Hepatocyte (in vitro differentiated cells): ENCODE measurements at regions not wholly inside any gene's neighbourhood (a gene's known extent, or its start where the extent isn't known, plus 50 kb on each side); places are given as distances from the start of the nearest gene placed in this dataset.

Experiments used
- CTCF ChIP-seq: fragments of 200-600 bp; sonication (generic); IDR thresholded peaks from 2 replicates; pipeline ENCODE4 v1.5.1; 2016; ENCODE audit warnings: antibody characterized with exemption, mild to moderate bottlenecking; ENCODE audit not compliant: poor library complexity
- EZH2 ChIP-seq: fragments of 200-600 bp; sonication (generic); IDR thresholded peaks from 2 replicates; pipeline ENCODE4 v1.6.1; 2016; ENCODE audit warnings: antibody characterized with exemption, mild to moderate bottlenecking, borderline replicate concordance
- EZH2phosphoT487 ChIP-seq: fragments of 200-600 bp; sonication (generic); IDR thresholded peaks from one replicate; pipeline ENCODE4 v1.6.1; 2018; ENCODE audit warnings: antibody characterized with exemption, mild to moderate bottlenecking, low read depth, moderate library complexity; ENCODE audit not compliant: unreplicated experiment, severe bottlenecking

DNA sequence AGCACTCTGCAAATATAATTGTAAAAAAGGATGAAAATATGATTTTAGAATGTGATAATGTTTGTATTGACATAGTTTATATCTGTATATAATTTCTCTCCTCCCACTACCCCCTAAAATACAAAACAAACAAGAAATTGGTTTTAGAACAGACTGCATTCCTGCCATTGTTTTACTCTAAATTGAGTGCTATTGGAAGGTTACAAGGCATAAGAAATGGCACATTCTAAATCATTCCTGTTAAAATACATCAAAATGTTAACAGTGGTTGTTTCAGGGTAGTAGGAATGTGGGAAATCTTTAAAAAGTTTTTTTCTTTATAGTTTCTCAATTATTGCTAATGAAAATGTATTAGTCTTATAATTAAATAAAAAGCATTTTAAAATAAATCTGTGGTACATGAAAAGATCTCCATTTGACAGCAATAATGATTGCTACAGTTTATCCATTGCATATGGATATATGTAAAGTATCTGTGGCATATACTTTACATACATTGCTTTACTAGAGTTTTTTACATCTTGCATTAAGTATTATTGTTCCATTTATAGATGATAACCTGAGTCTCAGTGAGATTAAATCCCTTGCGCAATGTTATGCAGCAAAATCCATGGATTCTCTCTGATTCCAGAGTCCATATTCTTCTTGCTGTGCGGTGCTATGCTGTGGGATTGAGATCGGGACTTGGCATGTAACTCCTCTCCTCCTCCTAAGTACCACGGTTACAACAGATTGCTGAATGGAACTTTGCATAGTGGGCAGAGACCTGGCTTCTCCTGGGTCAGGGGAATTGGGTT lies 319.8 kb downstream of the LMO4 start:
- TF ChIP-seq CTCF, result no peak
- TF ChIP-seq EZH2phosphoT487, result no peak
- no peak for TF ChIP-seq EZH2
